ENCODE measurements at regions not wholly inside any gene's neighbourhood (a gene's known extent, or its start where the extent isn't known, plus 50 kb on each side); places are given as distances from the start of the nearest gene placed in this dataset.

DNA sequence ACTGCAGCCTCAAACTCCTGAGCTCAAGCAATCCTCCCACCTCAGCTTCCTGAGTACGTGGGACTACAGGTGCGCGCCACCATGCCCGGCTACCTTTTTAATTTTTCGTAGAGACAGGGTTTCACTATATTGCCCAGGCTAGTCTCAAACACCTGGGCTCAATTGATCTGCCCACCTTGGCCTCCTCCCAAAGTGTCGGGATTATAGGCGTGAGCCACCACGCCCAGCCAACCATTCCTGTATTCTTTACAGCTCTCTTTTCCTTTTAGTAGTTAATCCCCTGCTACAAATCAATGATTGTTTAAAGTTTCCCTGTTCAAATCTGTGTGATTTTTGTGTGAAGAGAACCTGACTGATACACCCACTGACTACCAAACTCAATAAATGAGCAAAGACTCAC lies 75.4 kb upstream of the SVIL start (continued):
- TF ChIP-seq, protein P1, sequence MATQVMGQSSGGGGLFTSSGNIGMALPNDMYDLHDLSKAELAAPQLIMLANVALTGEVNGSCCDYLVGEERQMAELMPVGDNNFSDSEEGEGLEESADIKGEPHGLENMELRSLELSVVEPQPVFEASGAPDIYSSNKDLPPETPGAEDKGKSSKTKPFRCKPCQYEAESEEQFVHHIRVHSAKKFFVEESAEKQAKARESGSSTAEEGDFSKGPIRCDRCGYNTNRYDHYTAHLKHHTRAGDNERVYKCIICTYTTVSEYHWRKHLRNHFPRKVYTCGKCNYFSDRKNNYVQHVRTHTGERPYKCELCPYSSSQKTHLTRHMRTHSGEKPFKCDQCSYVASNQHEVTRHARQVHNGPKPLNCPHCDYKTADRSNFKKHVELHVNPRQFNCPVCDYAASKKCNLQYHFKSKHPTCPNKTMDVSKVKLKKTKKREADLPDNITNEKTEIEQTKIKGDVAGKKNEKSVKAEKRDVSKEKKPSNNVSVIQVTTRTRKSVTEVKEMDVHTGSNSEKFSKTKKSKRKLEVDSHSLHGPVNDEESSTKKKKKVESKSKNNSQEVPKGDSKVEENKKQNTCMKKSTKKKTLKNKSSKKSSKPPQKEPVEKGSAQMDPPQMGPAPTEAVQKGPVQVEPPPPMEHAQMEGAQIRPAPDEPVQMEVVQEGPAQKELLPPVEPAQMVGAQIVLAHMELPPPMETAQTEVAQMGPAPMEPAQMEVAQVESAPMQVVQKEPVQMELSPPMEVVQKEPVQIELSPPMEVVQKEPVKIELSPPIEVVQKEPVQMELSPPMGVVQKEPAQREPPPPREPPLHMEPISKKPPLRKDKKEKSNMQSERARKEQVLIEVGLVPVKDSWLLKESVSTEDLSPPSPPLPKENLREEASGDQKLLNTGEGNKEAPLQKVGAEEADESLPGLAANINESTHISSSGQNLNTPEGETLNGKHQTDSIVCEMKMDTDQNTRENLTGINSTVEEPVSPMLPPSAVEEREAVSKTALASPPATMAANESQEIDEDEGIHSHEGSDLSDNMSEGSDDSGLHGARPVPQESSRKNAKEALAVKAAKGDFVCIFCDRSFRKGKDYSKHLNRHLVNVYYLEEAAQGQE (IDR thresholded peaks at IDR 0.05; ENCODE audit: low read depth, low read length) = no peak
- no peak for TF ChIP-seq FOSL2 (IDR thresholded peaks at IDR 0.05; ENCODE audit: borderline replicate concordance, low read depth)
- TF ChIP-seq MXI1 (IDR thresholded peaks at IDR 0.05; ENCODE audit: low read depth, low read length) = no peak
- TF ChIP-seq SIN3A (IDR thresholded peaks at IDR 0.05; ENCODE audit: borderline replicate concordance, low read depth, low read length) = no peak
- TF ChIP-seq GABPA (IDR thresholded peaks at IDR 0.05; ENCODE audit: low read depth) = no peak
- TF ChIP-seq POLR2AphosphoS5 (IDR thresholded peaks at IDR 0.05; ENCODE audit: low read depth, low read length) = no peak
- TF ChIP-seq TEAD4 (IDR thresholded peaks at IDR 0.05; ENCODE audit: borderline replicate concordance, insufficient read depth) = no peak
- TF ChIP-seq, protein P2, sequence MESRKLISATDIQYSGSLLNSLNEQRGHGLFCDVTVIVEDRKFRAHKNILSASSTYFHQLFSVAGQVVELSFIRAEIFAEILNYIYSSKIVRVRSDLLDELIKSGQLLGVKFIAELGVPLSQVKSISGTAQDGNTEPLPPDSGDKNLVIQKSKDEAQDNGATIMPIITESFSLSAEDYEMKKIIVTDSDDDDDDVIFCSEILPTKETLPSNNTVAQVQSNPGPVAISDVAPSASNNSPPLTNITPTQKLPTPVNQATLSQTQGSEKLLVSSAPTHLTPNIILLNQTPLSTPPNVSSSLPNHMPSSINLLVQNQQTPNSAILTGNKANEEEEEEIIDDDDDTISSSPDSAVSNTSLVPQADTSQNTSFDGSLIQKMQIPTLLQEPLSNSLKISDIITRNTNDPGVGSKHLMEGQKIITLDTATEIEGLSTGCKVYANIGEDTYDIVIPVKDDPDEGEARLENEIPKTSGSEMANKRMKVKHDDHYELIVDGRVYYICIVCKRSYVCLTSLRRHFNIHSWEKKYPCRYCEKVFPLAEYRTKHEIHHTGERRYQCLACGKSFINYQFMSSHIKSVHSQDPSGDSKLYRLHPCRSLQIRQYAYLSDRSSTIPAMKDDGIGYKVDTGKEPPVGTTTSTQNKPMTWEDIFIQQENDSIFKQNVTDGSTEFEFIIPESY (IDR thresholded peaks at IDR 0.05; ENCODE audit: borderline replicate concordance, low read depth) = no peak

DNA sequence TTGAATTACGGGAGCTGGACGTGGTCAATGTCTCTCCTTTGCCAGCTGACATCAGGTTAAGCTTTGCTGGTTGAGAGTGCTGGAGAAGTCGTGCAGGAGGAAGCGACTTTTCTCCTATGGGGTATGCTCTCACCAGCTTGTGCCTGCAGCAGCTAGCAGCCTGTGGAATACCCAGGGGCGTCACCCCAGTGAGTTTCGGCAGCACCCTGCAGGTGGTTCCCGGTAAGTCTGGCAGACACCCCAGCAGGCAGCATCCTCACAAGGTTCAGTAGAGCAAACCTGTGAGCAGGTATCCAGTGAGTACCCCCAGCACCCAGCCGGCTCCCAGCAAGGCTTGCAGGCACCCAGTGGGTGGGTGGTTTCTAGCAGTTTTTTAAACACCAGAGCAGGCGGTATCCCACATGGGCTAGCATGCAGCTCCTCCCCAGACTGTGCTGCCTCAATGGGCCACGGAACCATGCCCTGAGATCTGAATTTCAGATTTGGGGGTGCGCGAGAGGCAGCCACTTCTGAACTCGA lies 74.8 kb upstream of the SVIL start:
- no peak overlapping the region for H2AFZ ChIP-seq (ENCODE audit: low read depth)
- CTCF ChIA-PET = interaction anchor here (0.7 to 1.3 kb wide), 5 partner anchors 8 to 976 kb away, joined by 3 to 5 read pairs (median 4); no protein-coding TSS in a partner anchor

More for the DNA sequence above, 74.8 kb upstream of the SVIL start:
- WGBS (ENCODE audit: low lambda C conversion rate) = 93% methylated on average over 6 of the region's 13 CpGs
- H3K9ac ChIP-seq = no peak overlapping the region
- peaks cover 88% of the 10 kb centered on the region for H3K79me2 ChIP-seq (ENCODE audit: insufficient read depth)
- peaks cover 0 to 45% of the 10 kb centered on the region in 2 experiments for H3K36me3 ChIP-seq (replicated peaks in 1 of 2; ENCODE audit: control insufficient read depth in 1 of 2, insufficient read depth in 2 of 2, low read length in 1 of 2)
- H3K4me3 ChIP-seq (ENCODE audit: low read depth in 2 of 2, low read length in 1 of 2) = no peak overlapping the region
- H3K4me2 ChIP-seq = no peak overlapping the region
- no peak for DNase-seq
- peaks cover 60% of the 10 kb centered on the region for H4K20me1 ChIP-seq (ENCODE audit: insufficient read depth)
- no peaks in the 10 kb centered on the region for H3K4me1 ChIP-seq (ENCODE audit: control insufficient read depth in 1 of 2, insufficient read depth in 2 of 2, low read depth in 1 of 2, low read length in 1 of 2)
- H3K9me2 ChIP-seq = no peaks in the 10 kb centered on the region
- H3F3A ChIP-seq (replicated peaks; ENCODE audit: insufficient read depth) = peaks cover 18% of the 10 kb centered on the region
- TF ChIP-seq MXI1 (IDR thresholded peaks at IDR 0.05; ENCODE audit: low read depth, low read length) = no peak
- TF ChIP-seq, protein P3, sequence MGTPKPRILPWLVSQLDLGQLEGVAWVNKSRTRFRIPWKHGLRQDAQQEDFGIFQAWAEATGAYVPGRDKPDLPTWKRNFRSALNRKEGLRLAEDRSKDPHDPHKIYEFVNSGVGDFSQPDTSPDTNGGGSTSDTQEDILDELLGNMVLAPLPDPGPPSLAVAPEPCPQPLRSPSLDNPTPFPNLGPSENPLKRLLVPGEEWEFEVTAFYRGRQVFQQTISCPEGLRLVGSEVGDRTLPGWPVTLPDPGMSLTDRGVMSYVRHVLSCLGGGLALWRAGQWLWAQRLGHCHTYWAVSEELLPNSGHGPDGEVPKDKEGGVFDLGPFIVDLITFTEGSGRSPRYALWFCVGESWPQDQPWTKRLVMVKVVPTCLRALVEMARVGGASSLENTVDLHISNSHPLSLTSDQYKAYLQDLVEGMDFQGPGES (IDR thresholded peaks at IDR 0.05; ENCODE audit: low read depth, low read length) = no peak
- no peak for TF ChIP-seq TAF1 (IDR thresholded peaks at IDR 0.05; ENCODE audit: borderline replicate concordance, low read depth, low read length)
- TF ChIP-seq NRF1 (IDR thresholded peaks at IDR 0.05; ENCODE audit: low read depth, low read length) = no peak
- TF ChIP-seq, protein P1 (IDR thresholded peaks at IDR 0.05; ENCODE audit: low read depth, low read length) = no peak
- TF ChIP-seq RFX5 (IDR thresholded peaks at IDR 0.05; ENCODE audit: low read length) = no peak
- no peak for TF ChIP-seq FOSL2 (IDR thresholded peaks at IDR 0.05; ENCODE audit: borderline replicate concordance, low read depth)
- no peak for TF ChIP-seq RAD21 (IDR thresholded peaks at IDR 0.05; ENCODE audit: low read length)
- TF ChIP-seq, protein P4, sequence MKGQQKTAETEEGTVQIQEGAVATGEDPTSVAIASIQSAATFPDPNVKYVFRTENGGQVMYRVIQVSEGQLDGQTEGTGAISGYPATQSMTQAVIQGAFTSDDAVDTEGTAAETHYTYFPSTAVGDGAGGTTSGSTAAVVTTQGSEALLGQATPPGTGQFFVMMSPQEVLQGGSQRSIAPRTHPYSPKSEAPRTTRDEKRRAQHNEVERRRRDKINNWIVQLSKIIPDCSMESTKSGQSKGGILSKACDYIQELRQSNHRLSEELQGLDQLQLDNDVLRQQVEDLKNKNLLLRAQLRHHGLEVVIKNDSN (IDR thresholded peaks at IDR 0.05; ENCODE audit: borderline replicate concordance, low read depth) = no peak
- TF ChIP-seq JUND (IDR thresholded peaks at IDR 0.05) = no peak
- POLR2A ChIA-PET = no interaction called here
- no peaks in the 10 kb centered on the region for H3K9me3 ChIP-seq
- H3K27ac ChIP-seq (ENCODE audit: low read depth in 2 of 2, low read length in 1 of 2) = no peak overlapping the region
- no peaks in the 10 kb centered on the region for H3K27me3 ChIP-seq (ENCODE audit: insufficient read depth)

Measured in SK-N-SH (cell line).